Upper lobe of right lung (tissue), 1 donor: ENCODE measurements at regions not wholly inside any gene's neighbourhood (a gene's known extent, or its start where the extent isn't known, plus 50 kb on each side); places are given as distances from the start of the nearest gene placed in this dataset.

Source experiments
- ATAC-seq: fragments of 200-7000 bp; cut with Tn5 transposase; one replicate; pipeline ENCODE4 v1.9.1; 2020; ENCODE audit warnings: mild to moderate bottlenecking, moderate library complexity
- DNase-seq: peaks from one replicate; pipeline ENCODE4 v3.0.0-alpha.2; 2020
- H3K27ac ChIP-seq: fragments of 200-600 bp; one replicate; pipeline ENCODE4 v1.8.0; 2022
- H3K27me3 ChIP-seq: fragments of 200-600 bp; one replicate; pipeline ENCODE4 v1.8.0; 2022; ENCODE audit warnings: mild to moderate bottlenecking
- H3K36me3 ChIP-seq: fragments of 200-600 bp; one replicate; pipeline ENCODE4 v1.8.0; 2022
- H3K4me1 ChIP-seq: fragments of 200-600 bp; one replicate; pipeline ENCODE4 v1.8.0; 2022
- H3K4me3 ChIP-seq: fragments of 200-600 bp; one replicate; pipeline ENCODE4 v1.8.0; 2022; ENCODE audit warnings: mild to moderate bottlenecking
- H3K9me3 ChIP-seq: fragments of 200-600 bp; one replicate; pipeline ENCODE4 v1.8.0; 2022
- intact Hi-C: fragments of 100-400 bp; cut with DNase I; formaldehyde crosslinking; loops from one replicate; pipeline ENCODE4 v1.11.0; 2022
- TF ChIP-seq, protein P1 (sequence below): fragments of 200-600 bp; IDR thresholded peaks from one replicate; pipeline ENCODE4 v1.8.0; 2022; ENCODE audit warnings: antibody characterized with exemption
- donor health status: DM: no; HTN: yes; CAD: no; lungs with severe emphysema.

DNA sequence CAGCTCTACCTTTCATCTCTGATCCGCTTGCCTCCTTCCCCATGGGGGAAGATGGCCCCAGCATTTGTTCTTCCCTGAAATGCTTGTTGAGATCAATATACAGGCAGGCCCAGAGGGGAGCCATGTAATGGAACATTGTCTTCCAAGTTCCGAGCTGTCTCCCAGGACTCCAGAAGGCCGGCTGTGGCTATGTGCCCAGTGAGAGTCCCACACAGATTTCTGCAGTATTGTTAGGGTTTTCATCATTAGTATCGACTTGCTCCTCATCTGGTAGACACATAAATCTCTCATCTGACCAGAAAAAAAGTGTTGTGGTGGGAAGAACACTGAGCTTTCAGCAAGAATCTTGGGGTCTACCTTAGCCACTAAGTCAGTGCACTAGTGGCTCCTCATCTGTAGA lies 163.4 kb downstream of the TRIM29 start:
- ATAC-seq (no peak), DNase-seq (no peak)
- Histone ChIP-seq H3K4me3 (no peak overlapping the region), H3K27ac (no peak overlapping the region), H3K9me3 (no peaks in the 10 kb centered on the region), H3K36me3 (no peaks in the 10 kb centered on the region), H3K27me3 (peaks cover 22% of the 10 kb centered on the region), H3K4me1 (no peaks in the 10 kb centered on the region)
- intact Hi-C loops = no loop called here
- TF ChIP-seq, protein P1, sequence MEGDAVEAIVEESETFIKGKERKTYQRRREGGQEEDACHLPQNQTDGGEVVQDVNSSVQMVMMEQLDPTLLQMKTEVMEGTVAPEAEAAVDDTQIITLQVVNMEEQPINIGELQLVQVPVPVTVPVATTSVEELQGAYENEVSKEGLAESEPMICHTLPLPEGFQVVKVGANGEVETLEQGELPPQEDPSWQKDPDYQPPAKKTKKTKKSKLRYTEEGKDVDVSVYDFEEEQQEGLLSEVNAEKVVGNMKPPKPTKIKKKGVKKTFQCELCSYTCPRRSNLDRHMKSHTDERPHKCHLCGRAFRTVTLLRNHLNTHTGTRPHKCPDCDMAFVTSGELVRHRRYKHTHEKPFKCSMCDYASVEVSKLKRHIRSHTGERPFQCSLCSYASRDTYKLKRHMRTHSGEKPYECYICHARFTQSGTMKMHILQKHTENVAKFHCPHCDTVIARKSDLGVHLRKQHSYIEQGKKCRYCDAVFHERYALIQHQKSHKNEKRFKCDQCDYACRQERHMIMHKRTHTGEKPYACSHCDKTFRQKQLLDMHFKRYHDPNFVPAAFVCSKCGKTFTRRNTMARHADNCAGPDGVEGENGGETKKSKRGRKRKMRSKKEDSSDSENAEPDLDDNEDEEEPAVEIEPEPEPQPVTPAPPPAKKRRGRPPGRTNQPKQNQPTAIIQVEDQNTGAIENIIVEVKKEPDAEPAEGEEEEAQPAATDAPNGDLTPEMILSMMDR = no peak

DNA sequence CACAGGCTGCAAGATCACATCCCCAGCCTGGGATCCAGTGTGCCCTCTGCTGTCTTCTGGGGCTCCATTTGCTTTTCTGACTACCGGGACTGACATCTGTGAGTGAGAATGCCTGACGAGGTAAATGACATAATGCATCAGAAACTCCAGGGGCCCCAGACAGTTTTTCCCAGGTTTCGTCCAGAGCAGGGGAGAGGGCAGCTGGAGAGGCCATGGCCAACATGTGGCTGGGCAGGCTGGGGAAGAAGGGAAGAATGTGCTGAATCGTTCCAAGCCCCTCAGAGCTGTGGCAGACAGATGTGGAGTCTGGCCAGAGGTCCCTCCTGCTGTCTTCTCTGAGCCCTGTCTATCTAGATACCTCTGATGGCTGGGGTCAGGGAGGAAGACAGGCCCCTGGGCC lies 163.9 kb downstream of the TRIM29 start:
- H3K27me3 ChIP-seq = peaks cover 18% of the 10 kb centered on the region
- ATAC-seq (no peak), DNase-seq (no peak)
- no peaks in the 10 kb centered on the region for H3K4me1 ChIP-seq
- H3K27ac ChIP-seq = no peak overlapping the region
- no peak overlapping the region for H3K4me3 ChIP-seq
- H3K36me3 ChIP-seq = no peaks in the 10 kb centered on the region
- intact Hi-C loops = no loop called here
- H3K9me3 ChIP-seq = no peaks in the 10 kb centered on the region
- TF ChIP-seq, protein P1 = no peak

DNA sequence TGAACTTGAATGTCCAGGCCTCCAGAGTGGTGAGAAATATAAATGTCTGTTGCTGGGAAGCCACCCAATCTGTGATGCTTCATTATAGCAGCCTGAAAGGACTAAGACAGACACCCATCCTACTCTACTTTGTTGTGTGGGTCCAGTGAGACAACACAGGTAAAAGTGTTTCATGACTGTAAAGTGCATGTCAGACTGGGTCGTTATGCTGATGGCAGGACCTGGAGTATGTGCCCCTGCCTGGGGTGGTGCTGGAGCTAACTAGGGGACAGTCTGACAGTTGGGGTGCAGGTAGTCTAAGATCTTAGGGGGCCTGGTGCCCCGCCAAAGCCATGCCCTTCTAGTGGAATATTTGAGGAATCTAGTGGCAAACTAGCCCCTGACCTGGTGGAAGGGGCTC lies 165.6 kb downstream of the TRIM29 start:
- no peaks in the 10 kb centered on the region for H3K36me3 ChIP-seq

DNA sequence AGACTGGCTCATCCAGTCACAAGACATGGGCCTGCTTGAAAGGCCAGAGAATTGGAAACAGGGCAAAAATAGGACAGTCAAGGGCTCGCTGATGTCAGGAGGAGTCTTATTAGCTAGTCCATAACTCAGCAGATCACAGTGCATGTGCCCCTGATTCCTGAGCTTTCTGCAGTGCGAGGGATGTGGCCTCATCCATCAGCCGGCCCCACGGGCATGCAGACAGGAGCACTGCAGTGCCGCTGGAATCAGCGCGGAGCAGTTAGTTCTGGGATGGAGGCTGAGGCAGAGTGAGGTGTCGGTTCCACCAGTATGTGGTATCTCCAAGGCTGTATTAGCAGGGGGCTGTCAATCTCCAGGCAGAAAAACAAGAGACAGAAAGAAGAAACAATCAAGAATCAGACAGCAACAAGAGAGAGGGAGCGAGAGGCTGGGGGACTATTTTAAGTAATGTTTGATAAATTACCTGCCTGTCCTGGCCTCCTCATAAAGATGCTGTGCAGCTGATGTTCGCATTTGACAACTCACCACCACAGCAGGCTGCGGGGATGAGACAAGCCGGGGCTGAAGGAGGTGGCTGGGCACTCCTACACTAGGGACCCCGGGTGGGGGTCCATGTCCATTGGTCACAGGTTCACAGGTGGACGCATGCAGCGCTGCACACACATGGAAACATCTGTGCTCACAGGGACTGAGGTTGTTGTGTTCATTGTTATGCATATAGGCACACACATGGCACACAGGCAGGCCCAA lies 167.2 kb downstream of the TRIM29 start:
- intact Hi-C loops = no loop called here
- ATAC-seq = no peak
- Histone ChIP-seq H3K9me3 (no peaks in the 10 kb centered on the region), H3K4me1 (no peaks in the 10 kb centered on the region), H3K27ac (no peak overlapping the region), H3K4me3 (no peak overlapping the region), H3K36me3 (no peaks in the 10 kb centered on the region), H3K27me3 (peaks cover 7% of the 10 kb centered on the region)
- TF ChIP-seq, protein P1 = no peak
- no peak for DNase-seq

More for the DNA sequence above, 165.6 kb downstream of the TRIM29 start:
- Histone ChIP-seq H3K27me3 (peaks cover 13% of the 10 kb centered on the region), H3K4me3 (no peak overlapping the region), H3K27ac (no peak overlapping the region), H3K4me1 (no peaks in the 10 kb centered on the region), H3K9me3 (no peaks in the 10 kb centered on the region)
- DNase-seq = no peak
- TF ChIP-seq, protein P1 = no peak
- ATAC-seq = no peak
- intact Hi-C loops = no loop called here

DNA sequence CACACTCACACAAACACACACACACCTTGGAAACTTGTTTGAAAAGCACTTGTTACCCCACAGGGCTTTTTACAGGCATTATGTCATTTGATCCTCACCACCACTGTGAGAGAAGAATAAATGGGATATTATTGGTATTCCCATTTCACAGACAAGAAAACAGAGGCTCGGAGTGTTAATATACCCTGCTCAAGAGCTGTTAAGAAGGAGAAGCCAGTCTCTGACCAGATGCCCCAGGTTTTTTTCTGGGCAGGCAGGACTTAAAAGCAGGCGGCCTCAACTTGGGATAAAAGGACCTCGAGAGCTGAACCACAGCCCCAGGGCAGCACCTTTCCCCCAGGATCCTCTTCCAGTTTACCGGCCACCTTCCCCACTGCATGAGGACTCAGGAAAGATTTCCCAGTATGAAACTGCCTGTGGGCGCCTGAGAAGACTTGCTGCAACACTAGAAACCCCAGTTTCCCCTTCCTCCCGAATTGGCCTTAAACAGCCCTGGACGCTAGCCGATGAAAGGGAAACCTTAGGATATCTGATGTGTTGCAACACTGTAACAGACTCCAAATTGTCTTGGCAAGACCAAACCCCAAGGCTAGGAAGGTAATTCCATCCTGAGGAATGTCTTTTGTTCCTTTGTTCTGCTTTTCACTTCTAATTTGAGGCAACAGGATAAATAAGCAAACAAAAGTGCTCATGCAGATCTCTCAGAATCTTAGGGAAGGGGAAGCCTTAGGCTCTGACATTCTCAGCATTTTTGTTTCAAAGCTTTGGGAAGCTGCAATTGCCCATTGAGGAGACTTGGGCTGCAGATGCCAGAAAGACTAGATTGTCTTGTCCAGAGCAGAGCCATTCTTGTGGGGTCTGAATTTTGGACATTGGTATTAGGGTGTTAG lies 173.5 kb downstream of the TRIM29 start:
- ATAC-seq (no peak), DNase-seq (no peak)
- TF ChIP-seq, protein P1 = no peak
- no peak overlapping the region for H3K4me3 ChIP-seq
- intact Hi-C loops = no loop called here
- H3K27me3 ChIP-seq = peaks cover 12% of the 10 kb centered on the region
- no peaks in the 10 kb centered on the region for H3K9me3 ChIP-seq
- H3K4me1 ChIP-seq = no peaks in the 10 kb centered on the region
- H3K27ac ChIP-seq = no peak overlapping the region
- no peaks in the 10 kb centered on the region for H3K36me3 ChIP-seq
